IMR-90 (cell line): ENCODE measurements at regions not wholly inside any gene's neighbourhood (a gene's known extent, or its start where the extent isn't known, plus 50 kb on each side); places are given as distances from the start of the nearest gene placed in this dataset.

Experiments used
- ATAC-seq: fragments of 200-7000 bp; cut with Tn5 transposase; 2 replicates; pipeline ENCODE4 v1.9.1; 2020; ENCODE audit warnings: low read depth, mild to moderate bottlenecking, moderate library complexity
- BruUV-seq: library from RNA; stranded (reverse); fragments of 400-500 nt; replicated peaks from 2 replicates; lab custom pipeline; 2021; lab: Mats Ljungman, UMichigan
- CTCF ChIA-PET: fragments of 300-600 bp; formaldehyde crosslinking; extraction: SDS; loops from one replicate; lab custom pipeline; 2021; ENCODE audit warnings: antibody characterized with exemption; lab: Yijun Ruan, JAX
- POLR2A ChIA-PET: fragments of 300-600 bp; sonication (Branson Sonifier 250); formaldehyde crosslinking; loops from one replicate; lab custom pipeline; 2022; ENCODE audit warnings: antibody characterized with exemption; ENCODE audit not compliant: unreplicated experiment; lab: Charles Lee
- DNase-seq: peaks from one replicate; pipeline ENCODE4 v3.0.0; 2013
- H2AFZ ChIP-seq: replicated peaks from 2 replicates; pipeline ENCODE3; 2013; ENCODE audit warnings: low read length, mild to moderate bottlenecking; ENCODE audit not compliant: poor library complexity
- H2AK5ac ChIP-seq: 2 replicates; pipeline ENCODE4 v1.6.1; 2013; ENCODE audit warnings: low read depth, low read length, inconsistent platforms
- H2AK9ac ChIP-seq: replicated peaks from 2 replicates; pipeline ENCODE3; 2013; ENCODE audit warnings: mild to moderate bottlenecking, low read depth, low read length, moderate library complexity; ENCODE audit not compliant: poor library complexity
- H2BK120ac ChIP-seq: 2 replicates; pipeline ENCODE4 v1.6.1; 2013; ENCODE audit warnings: low read depth, low read length, inconsistent platforms
- H2BK15ac ChIP-seq: 3 replicates; pipeline ENCODE4 v1.6.1; 2013; ENCODE audit warnings: low read depth, low read length, inconsistent platforms
- H2BK20ac ChIP-seq: 2 replicates; pipeline ENCODE4 v1.6.1; 2013; ENCODE audit warnings: low read depth, mild to moderate bottlenecking, inconsistent platforms, low read length, moderate library complexity
- H2BK5ac ChIP-seq: 2 replicates; pipeline ENCODE4 v1.6.1; 2013; ENCODE audit warnings: mild to moderate bottlenecking, low read depth, low read length, inconsistent platforms; ENCODE audit not compliant: poor library complexity, severe bottlenecking
- H3K14ac ChIP-seq: replicated peaks from 2 replicates; pipeline ENCODE4 v1.6.1; 2013; ENCODE audit warnings: low read depth, low read length, inconsistent platforms
- H3K18ac ChIP-seq: 2 replicates; pipeline ENCODE4 v1.6.1; 2013; ENCODE audit warnings: low read depth, low read length, control low read depth
- H3K23ac ChIP-seq: 2 replicates; pipeline ENCODE4 v1.6.1; 2013; ENCODE audit warnings: low read depth, low read length, inconsistent platforms
- H3K27ac ChIP-seq: 2 replicates; pipeline ENCODE4 v1.5.1; 2013; ENCODE audit warnings: mild to moderate bottlenecking, control low read depth, low read length; ENCODE audit not compliant: insufficient read depth
- H3K27me3 ChIP-seq: 2 replicates; pipeline ENCODE4 v1.6.1; 2013; ENCODE audit warnings: low read length; ENCODE audit not compliant: control insufficient read depth, insufficient read depth
- H3K36me3 ChIP-seq: 2 replicates; pipeline ENCODE4 v1.6.1; 2013; ENCODE audit warnings: low read length, mixed read lengths; ENCODE audit not compliant: control insufficient read depth, insufficient read depth
- H3K4ac ChIP-seq: 2 replicates; pipeline ENCODE4 v1.6.1; 2013; ENCODE audit warnings: low read depth, low read length, inconsistent platforms
- H3K4me1 ChIP-seq: 2 replicates; pipeline ENCODE4 v1.6.1; 2013; ENCODE audit warnings: low read length, mixed read lengths; ENCODE audit not compliant: control insufficient read depth, insufficient read depth
- H3K4me2 ChIP-seq: 2 replicates; pipeline ENCODE4 v1.6.1; 2013; ENCODE audit warnings: low read depth, mild to moderate bottlenecking, control low read depth, low read length, moderate library complexity
- H3K4me3 ChIP-seq: 2 replicates; pipeline ENCODE4 v1.5.1; 2013; ENCODE audit warnings: low read depth, mild to moderate bottlenecking, control low read depth, low read length, moderate library complexity; ENCODE audit not compliant: insufficient read depth
- H3K56ac ChIP-seq: 2 replicates; pipeline ENCODE4 v1.6.1; 2013; ENCODE audit warnings: low read length, inconsistent platforms; ENCODE audit not compliant: insufficient read depth; ENCODE audit errors: extremely low read depth
- H3K79me1 ChIP-seq, 2 experiments: 2 replicates each; pipeline ENCODE4 v1.6.1; 2013; ENCODE audit warnings: low read length in 2 of 2, inconsistent platforms in 1 of 2, low read depth in 1 of 2
- H3K9ac ChIP-seq: 2 replicates; pipeline ENCODE4 v1.6.1; 2013; ENCODE audit warnings: low read depth, low read length, control low read depth
- H3K9me1 ChIP-seq: 2 replicates; pipeline ENCODE4 v1.6.1; 2013; ENCODE audit warnings: low read length, inconsistent platforms; ENCODE audit not compliant: insufficient read depth
- H3K9me3 ChIP-seq: 2 replicates; pipeline ENCODE4 v1.6.1; 2013; ENCODE audit warnings: low read length; ENCODE audit not compliant: control insufficient read depth, insufficient read depth
- H4K20me1 ChIP-seq: 2 replicates; pipeline ENCODE4 v1.6.1; 2013; ENCODE audit warnings: low read length, inconsistent platforms; ENCODE audit not compliant: insufficient read depth
- H4K5ac ChIP-seq: 2 replicates; pipeline ENCODE4 v1.6.1; 2013; ENCODE audit warnings: mild to moderate bottlenecking, low read depth, low read length, control low read depth
- H4K8ac ChIP-seq, 2 experiments: 2 replicates each; pipeline ENCODE4 v1.6.1; 2013; ENCODE audit warnings: low read depth in 2 of 2, low read length in 2 of 2, control low read depth in 1 of 2, inconsistent platforms in 1 of 2
- H4K91ac ChIP-seq: 2 replicates; pipeline ENCODE4 v1.6.1; 2013; ENCODE audit warnings: low read depth, low read length, inconsistent platforms; ENCODE audit not compliant: insufficient read depth
- BHLHE40 ChIP-seq: fragments of 150-350 bp; IDR thresholded peaks from 2 replicates; pipeline ENCODE4 v1.6.1; 2016; ENCODE audit warnings: mild to moderate bottlenecking, low read depth, low read length
- CEBPB ChIP-seq: IDR thresholded peaks from 2 replicates; pipeline ENCODE4 v1.6.1; 2012; ENCODE audit warnings: low read depth, low read length, improper control_type of control experiment
- CHD1 ChIP-seq: IDR thresholded peaks from 2 replicates; pipeline ENCODE4 v1.6.1; 2012; ENCODE audit warnings: low read depth, low read length, improper control_type of control experiment
- CTCF ChIP-seq: conservative IDR thresholded peaks from 2 replicates; pipeline ENCODE4 v1.5.1; 2012; ENCODE audit warnings: mild to moderate bottlenecking, low read depth, low read length, improper control_type of control experiment
- ELK1 ChIP-seq: fragments of 150-350 bp; IDR thresholded peaks from 2 replicates; pipeline ENCODE4 v1.6.1; 2016; ENCODE audit warnings: low read depth, mild to moderate bottlenecking, low read length, moderate library complexity, borderline replicate concordance
- FOS ChIP-seq: fragments of 150-350 bp; IDR thresholded peaks from 2 replicates; pipeline ENCODE4 v1.6.1; 2016; ENCODE audit warnings: low read depth, low read length
- MAFK ChIP-seq: IDR thresholded peaks from 2 replicates; pipeline ENCODE4 v1.6.1; 2012; ENCODE audit warnings: low read depth, low read length, improper control_type of control experiment
- MAZ ChIP-seq: IDR thresholded peaks from 2 replicates; pipeline ENCODE4 v1.6.1; 2012; ENCODE audit warnings: low read depth, mild to moderate bottlenecking, low read length, improper control_type of control experiment, moderate library complexity, borderline replicate concordance
- MXI1 ChIP-seq: IDR thresholded peaks from 2 replicates; pipeline ENCODE4 v1.6.1; 2012; ENCODE audit warnings: low read depth, mild to moderate bottlenecking, low read length, moderate library complexity, borderline replicate concordance
- NFE2L2 ChIP-seq: fragments of 150-350 bp; IDR thresholded peaks from 2 replicates; pipeline ENCODE4 v1.6.1; 2016; ENCODE audit warnings: low read depth, mild to moderate bottlenecking, low read length
- POLR2A ChIP-seq: IDR thresholded peaks from 2 replicates; pipeline ENCODE4 v1.6.1; 2012; ENCODE audit warnings: mild to moderate bottlenecking, low read depth, low read length
- RAD21 ChIP-seq: IDR thresholded peaks from 2 replicates; pipeline ENCODE4 v1.6.1; 2012; ENCODE audit warnings: low read length, improper control_type of control experiment
- RCOR1 ChIP-seq: IDR thresholded peaks from 2 replicates; pipeline ENCODE4 v1.6.1; 2012; ENCODE audit warnings: mild to moderate bottlenecking, low read length, improper control_type of control experiment; ENCODE audit not compliant: insufficient replicate concordance
- RFX5 ChIP-seq: IDR thresholded peaks from 2 replicates; pipeline ENCODE4 v1.8.0; 2012; ENCODE audit warnings: low read depth, mild to moderate bottlenecking, low read length, moderate library complexity
- SMC3 ChIP-seq: fragments of 150-350 bp; IDR thresholded peaks from 2 replicates; pipeline ENCODE4 v1.6.1; 2016; ENCODE audit warnings: low read depth, mild to moderate bottlenecking, antibody characterized with exemption, low read length, moderate library complexity
- USF2 ChIP-seq: fragments of 150-350 bp; IDR thresholded peaks from 2 replicates; pipeline ENCODE4 v1.6.1; 2017; ENCODE audit warnings: mild to moderate bottlenecking, antibody characterized with exemption, low read length, low read depth
- WGBS, 2 experiments: methylation state at CpG; one replicate each; pipeline versions ENCODE4 v1.1.5 to v1.1.7; 2013; ENCODE audit warnings: missing lambda C conversion rate in 2 of 2; ENCODE audit not compliant: insufficient read length in 1 of 2; ENCODE audit errors: extremely low coverage in 2 of 2; 5-methylcytosine and 5-hydroxymethylcytosine counted together
- dilution Hi-C: fragments of 300-500 bp; cut with HindIII; formaldehyde crosslinking; loops from one replicate; pipeline ENCODE4 v1.14.3; 2018; ENCODE audit warnings: low sequenced_read_pairs; ENCODE audit not compliant: unreplicated experiment
- in situ Hi-C: fragments of 300-500 bp; cut with MboI; formaldehyde crosslinking; loops from 3 replicates; pipeline ENCODE4 v1.14.3; 2019; ENCODE audit warnings: low sequenced_read_pairs, inconsistent platforms, mixed read lengths
- intact Hi-C: fragments of 100-400 bp; cut with micrococcal nuclease; formaldehyde crosslinking; loops from 2 replicates; pipeline ENCODE4 v1.10.0; 2022

- no peak overlapping the region for H2AK9ac ChIP-seq
- H4K8ac ChIP-seq, result no peak overlapping the region
- no peak for DNase-seq
- no TSS peak for BruUV-seq
- H3K14ac ChIP-seq, result no peak overlapping the region
- no peak overlapping the region for H3K4ac ChIP-seq
- no peaks in the 10 kb centered on the region for H3K9me1 ChIP-seq
- H3K9me3 ChIP-seq, result no peaks in the 10 kb centered on the region
- TF ChIP-seq RCOR1 (no peak), ELK1 (no peak), MAZ (no peak), CHD1 (no peak), BHLHE40 (no peak), RFX5 (no peak), MXI1 (no peak), POLR2A (no peak), CTCF (no peak), FOS (no peak), USF2 (no peak), CEBPB (no peak), SMC3 (no peak), RAD21 (no peak), NFE2L2 (no peak), MAFK (no peak)
- intact Hi-C loops (no loop called here), dilution Hi-C loops (no loop called here), in situ Hi-C loops (no loop called here)
- H4K5ac ChIP-seq, result no peak overlapping the region
- no peak overlapping the region for H3K4me3 ChIP-seq
- H3K36me3 ChIP-seq, result no peaks in the 10 kb centered on the region
- H4K20me1 ChIP-seq, result no peaks in the 10 kb centered on the region
- H4K91ac ChIP-seq, result no peak overlapping the region
- no peak overlapping the region for H2AFZ ChIP-seq
- H3K4me2 ChIP-seq, result no peak overlapping the region
- H3K18ac ChIP-seq, result no peak overlapping the region
- H3K9ac ChIP-seq, result no peak overlapping the region
- H2BK5ac ChIP-seq, result no peak overlapping the region
- no peak for ATAC-seq
- CTCF ChIA-PET, result no interaction called here
- no CpG with 5 or more reads among the region's 3 CpGs for WGBS, 2 experiments
- no peak overlapping the region for H2BK15ac ChIP-seq
- no peaks in the 10 kb centered on the region for H3K27me3 ChIP-seq
- no peak overlapping the region for H2AK5ac ChIP-seq
- H3K79me1 ChIP-seq, result no peaks in the 10 kb centered on the region
- no peak overlapping the region for H2BK20ac ChIP-seq
- H3K56ac ChIP-seq, result no peak overlapping the region
- no peak overlapping the region for H3K27ac ChIP-seq
- POLR2A ChIA-PET, result no interaction called here
- no peaks in the 10 kb centered on the region for H3K4me1 ChIP-seq
- H2BK120ac ChIP-seq, result no peak overlapping the region
- no peak overlapping the region for H3K23ac ChIP-seq
Measured at GRCh38 chr9:3047912-3048311, 204.0 kb upstream of the PUM3 start.
